Gastroesophageal sphincter (tissue), 3 donors: ENCODE measurements at regions not wholly inside any gene's neighbourhood (a gene's known extent, or its start where the extent isn't known, plus 50 kb on each side); places are given as distances from the start of the nearest gene placed in this dataset.

Source experiments
- POLR2AphosphoS5 ChIP-seq: sonication (generic); formaldehyde crosslinking; IDR thresholded peaks from one replicate; pipeline ENCODE4 v1.6.1; 2017; ENCODE audit warnings: antibody characterized with exemption
- TF ChIP-seq, protein P1 (sequence below), 4 experiments: fragments of 200-600 bp in 2 of 4; fragments of 450-650 bp in 2 of 4; sonication (generic) in 1 of 4; IDR thresholded peaks; one replicate each; pipeline ENCODE4 v1.5.1; 2017 to 2019; ENCODE audit warnings: antibody characterized with exemption in 4 of 4, mild to moderate bottlenecking in 2 of 4, moderate library complexity in 2 of 4

DNA sequence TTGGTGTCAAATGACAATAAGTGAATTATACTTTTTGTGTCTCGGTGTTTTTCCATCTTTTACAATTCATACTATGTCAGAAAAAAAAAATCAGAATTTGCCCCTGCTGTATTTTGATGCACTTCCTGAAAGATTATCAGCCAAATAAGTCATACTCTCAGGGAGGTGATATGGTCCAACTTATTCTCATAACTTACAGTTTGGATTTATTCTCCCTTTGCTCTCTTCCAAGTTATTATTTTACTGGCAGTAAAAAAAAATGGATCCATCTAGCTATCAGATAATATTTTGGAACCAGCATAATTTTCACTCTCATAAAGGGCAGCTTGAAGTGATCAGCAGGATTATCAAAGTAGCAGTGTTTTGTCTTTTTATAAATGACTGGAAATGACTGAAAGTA, 337.1 kb downstream of the BMPER start:
- TF ChIP-seq, protein P1, sequence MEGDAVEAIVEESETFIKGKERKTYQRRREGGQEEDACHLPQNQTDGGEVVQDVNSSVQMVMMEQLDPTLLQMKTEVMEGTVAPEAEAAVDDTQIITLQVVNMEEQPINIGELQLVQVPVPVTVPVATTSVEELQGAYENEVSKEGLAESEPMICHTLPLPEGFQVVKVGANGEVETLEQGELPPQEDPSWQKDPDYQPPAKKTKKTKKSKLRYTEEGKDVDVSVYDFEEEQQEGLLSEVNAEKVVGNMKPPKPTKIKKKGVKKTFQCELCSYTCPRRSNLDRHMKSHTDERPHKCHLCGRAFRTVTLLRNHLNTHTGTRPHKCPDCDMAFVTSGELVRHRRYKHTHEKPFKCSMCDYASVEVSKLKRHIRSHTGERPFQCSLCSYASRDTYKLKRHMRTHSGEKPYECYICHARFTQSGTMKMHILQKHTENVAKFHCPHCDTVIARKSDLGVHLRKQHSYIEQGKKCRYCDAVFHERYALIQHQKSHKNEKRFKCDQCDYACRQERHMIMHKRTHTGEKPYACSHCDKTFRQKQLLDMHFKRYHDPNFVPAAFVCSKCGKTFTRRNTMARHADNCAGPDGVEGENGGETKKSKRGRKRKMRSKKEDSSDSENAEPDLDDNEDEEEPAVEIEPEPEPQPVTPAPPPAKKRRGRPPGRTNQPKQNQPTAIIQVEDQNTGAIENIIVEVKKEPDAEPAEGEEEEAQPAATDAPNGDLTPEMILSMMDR (IDR thresholded peaks at IDR 0.05) = no peak
- TF ChIP-seq POLR2AphosphoS5 = no peak
